Heart right ventricle (tissue), 16 donors: ENCODE measurements at regions not wholly inside any gene's neighbourhood (a gene's known extent, or its start where the extent isn't known, plus 50 kb on each side); places are given as distances from the start of the nearest gene placed in this dataset.

ENCODE experiments used
- ATAC-seq, 8 donors: fragments of 200-7000 bp; cut with Tn5 transposase; one replicate each; pipeline ENCODE4 v1.9.1; 2020; ENCODE audit warnings: mild to moderate bottlenecking in 8 of 8, moderate library complexity in 8 of 8, moderate number of reproducible peaks in 1 of 8
- DNase-seq, 2 donors: peaks; one replicate each; pipeline ENCODE4 v3.0.0-alpha.2; 2020
- H3K27ac ChIP-seq, 10 donors: fragments of 200-600 bp; sonication (generic) in 2 of 10; one replicate each; pipeline versions ENCODE4 v1.5.0 to v1.8.0; 2020 to 2022; ENCODE audit warnings: mild to moderate bottlenecking in 3 of 10
- H3K27me3 ChIP-seq, 7 donors: fragments of 200-600 bp; one replicate each; pipeline ENCODE4 v1.8.0; 2021 to 2022; ENCODE audit warnings: mild to moderate bottlenecking in 2 of 7
- H3K36me3 ChIP-seq, 9 donors: fragments of 200-600 bp; sonication (generic) in 1 of 9; one replicate each; pipeline versions ENCODE4 v1.5.0 to v1.8.0; 2020 to 2022; ENCODE audit warnings: mild to moderate bottlenecking in 2 of 9
- H3K4me1 ChIP-seq, 9 donors: fragments of 200-600 bp; sonication (generic) in 1 of 9; one replicate each; pipeline versions ENCODE4 v1.5.0 to v1.8.0; 2020 to 2022; ENCODE audit warnings: mild to moderate bottlenecking in 4 of 9
- H3K4me3 ChIP-seq, 10 donors: fragments of 200-600 bp; sonication (generic) in 2 of 10; one replicate each; pipeline versions ENCODE4 v1.5.0 to v1.8.0; 2020 to 2022; ENCODE audit warnings: mild to moderate bottlenecking in 7 of 10, moderate library complexity in 2 of 10
- H3K9me3 ChIP-seq, 11 donors: fragments of 200-600 bp in 10 of 11; sonication (generic) in 2 of 11; one replicate each; pipeline versions ENCODE4 v1.5.0 to v1.8.0; 2013 to 2022; ENCODE audit warnings: mild to moderate bottlenecking in 2 of 11, control low read depth in 1 of 11, moderate library complexity in 1 of 11
- CTCF ChIP-seq, 9 donors: fragments of 200-600 bp; sonication (generic) in 2 of 9; IDR thresholded peaks; one replicate each; pipeline versions ENCODE4 v1.5.0 to v1.8.0; 2021 to 2022; ENCODE audit warnings: antibody characterized with exemption in 9 of 9, mild to moderate bottlenecking in 5 of 9, moderate library complexity in 1 of 9
- WGBS, 2 donors: extraction: QIAGEN DNeasy Blood & Tissue Kit; methylation state at CpG; one replicate each; pipeline ENCODE4 v1.1.7; 2013; ENCODE audit warnings: inconsistent platforms in 1 of 2; 5-methylcytosine and 5-hydroxymethylcytosine counted together
- intact Hi-C, 10 donors: fragments of 100-400 bp; cut with DNase I; formaldehyde crosslinking; loops; one replicate each; pipeline versions ENCODE4 v1.11.1 to v1.14.2; 2022
- donor health status: Arrhythmogenic right ventricular cardiomyopathy.
- donor health status: ischemic (EF 13 %, LVEDD 7.1; RV severe dilation, severe dysfunction).
- donor health status: healthy with polysubstance abuse.
- donor health status: DM: no; HTN: yes; CAD: no.
- donor health status: DM: no; HTN: no; CAD: no.
- donor health status: ischemic (EF 25% LVEDD 6.9; RV normal size, moderate dysfunction).
- donor health status: ischemic (EF 25% LVEDD 5.7; RV mildly dilated, moderate dysfunction).
- donor health status: healthy.
- donor health status: DM: yes; HTN: yes; CAD: no.
- donor health status: Ischemic cardiomyopathy.
- donor health status: ischemic (EF 35%, LVEDD 5.7; RV mildly dilated, moderate dysfunction).
- donor health status: nonischemic (EF 11% LVEDD 7.7; RV severe dilation, severe dysfunction).
- donor health status: DM: yes; HTN: yes; CAD: no.
- donor health status: PGD.
- donor health status: ischemic (EF 29% LVEDD 5.4; RV normal size, mild dysfunction).
- donor health status: nonischemic (EF 23%, LVEDD 6.1; RV moderate dilation, normal function).

- no peaks in the 10 kb centered on the region for H3K27me3 ChIP-seq
- no peak for TF ChIP-seq CTCF (IDR thresholded peaks at IDR 0.05)
- intact Hi-C loops, result no loop called here
- no peak for ATAC-seq
- H3K4me3 ChIP-seq, result no peak overlapping the region
- no peak overlapping the region for H3K27ac ChIP-seq
- H3K9me3 ChIP-seq, result peaks cover 0 to 18% (median 0%) of the 10 kb centered on the region in 11 donors
- no peaks in the 10 kb centered on the region for H3K36me3 ChIP-seq
- peaks cover 0 to 22% (median 0%) of the 10 kb centered on the region in 9 donors for H3K4me1 ChIP-seq
- no peak for DNase-seq
- 72 to 84% methylated on average over 3 of the region's 3 CpGs for WGBS, 2 donors
Observed at GRCh38 chr5:62731022-62731421, 152.4 kb downstream of the LRRC70 start.

GRCh38 chr5:62729675-62730074, 151.1 kb downstream of the LRRC70 start:
- no peak overlapping the region for H3K4me3 ChIP-seq
- no peak for TF ChIP-seq CTCF (IDR thresholded peaks at IDR 0.05)
- ATAC-seq (peak in 1 of 8 donors; percentile 25), DNase-seq (no peak)
- no peak overlapping the region for H3K27ac ChIP-seq
- H3K36me3 ChIP-seq, result no peaks in the 10 kb centered on the region
- intact Hi-C loops, result no loop called here
- no peaks in the 10 kb centered on the region for H3K27me3 ChIP-seq
- peaks cover 0 to 22% (median 0%) of the 10 kb centered on the region in 9 donors for H3K4me1 ChIP-seq
- peaks cover 0 to 15% (median 0%) of the 10 kb centered on the region in 11 donors for H3K9me3 ChIP-seq
- 60% methylated on average over 2 of the region's 2 CpGs for WGBS, 2 donors

GRCh38 chr5:62727861-62728260, 149.2 kb downstream of the LRRC70 start:
- Histone ChIP-seq H3K4me3 (no peak overlapping the region), H3K27me3 (no peaks in the 10 kb centered on the region), H3K27ac (no peak overlapping the region), H3K4me1 (peaks cover 0 to 19% (median 0%) of the 10 kb centered on the region in 9 donors), H3K9me3 (peaks cover 0 to 6% (median 0%) of the 10 kb centered on the region in 11 donors), H3K36me3 (no peaks in the 10 kb centered on the region)
- intact Hi-C loops, result no loop called here
- WGBS, 2 donors, result 91% methylated on average over 2 of the region's 2 CpGs
- DNase-seq (no peak), ATAC-seq (no peak)
- no peak for TF ChIP-seq CTCF (IDR thresholded peaks at IDR 0.05)

GRCh38 chr5:62727184-62727583, 148.6 kb downstream of the LRRC70 start:
- no peak for TF ChIP-seq CTCF (IDR thresholded peaks at IDR 0.05)
- H3K27me3 ChIP-seq, result no peaks in the 10 kb centered on the region
- ATAC-seq (no peak), DNase-seq (no peak)
- intact Hi-C loops, result no loop called here
- H3K4me1 ChIP-seq, result peaks cover 0 to 12% (median 0%) of the 10 kb centered on the region in 9 donors
- H3K27ac ChIP-seq, result no peak overlapping the region
- H3K4me3 ChIP-seq, result no peak overlapping the region
- no peaks in the 10 kb centered on the region for H3K36me3 ChIP-seq
- 95 to 97% methylated on average over 3 of the region's 3 CpGs for WGBS, 2 donors
- peaks cover 0 to 6% (median 0%) of the 10 kb centered on the region in 11 donors for H3K9me3 ChIP-seq
